H9 (cell line): ENCODE measurements at regions not wholly inside any gene's neighbourhood (a gene's known extent, or its start where the extent isn't known, plus 50 kb on each side); places are given as distances from the start of the nearest gene placed in this dataset.

Experiments
- DNase-seq: peaks from one replicate; pipeline ENCODE4 v3.0.0-alpha.2; 2017
- H2AFZ ChIP-seq: one replicate; pipeline ENCODE4 v1.6.1; 2013; ENCODE audit warnings: mild to moderate bottlenecking, low read length, control low read depth, moderate library complexity
- H2AK5ac ChIP-seq: 2 replicates; pipeline ENCODE4 v1.6.1; 2013; ENCODE audit warnings: low read length, control low read depth, mixed read lengths; ENCODE audit not compliant: insufficient read length
- H2BK120ac ChIP-seq: one replicate; pipeline ENCODE4 v1.6.1; 2013; ENCODE audit warnings: low read depth, mild to moderate bottlenecking, low read length, control low read depth, inconsistent platforms; ENCODE audit not compliant: poor library complexity, severe bottlenecking
- H2BK12ac ChIP-seq: 2 replicates; pipeline ENCODE4 v1.6.1; 2013; ENCODE audit warnings: low read length, control low read depth, mixed read lengths, low read depth; ENCODE audit not compliant: insufficient read length
- H2BK15ac ChIP-seq: 2 replicates; pipeline ENCODE4 v1.6.1; 2013; ENCODE audit warnings: low read depth, low read length, control low read depth
- H2BK20ac ChIP-seq: one replicate; pipeline ENCODE4 v1.6.1; 2013; ENCODE audit warnings: low read depth, mild to moderate bottlenecking, low read length, control low read depth, inconsistent platforms; ENCODE audit not compliant: poor library complexity, severe bottlenecking
- H2BK5ac ChIP-seq: 2 replicates; pipeline ENCODE4 v1.6.1; 2013; ENCODE audit warnings: low read length, control low read depth, mixed read lengths; ENCODE audit not compliant: insufficient read length
- H3K14ac ChIP-seq: 2 replicates; pipeline ENCODE4 v1.6.1; 2013; ENCODE audit warnings: low read length, control low read depth; ENCODE audit not compliant: insufficient read depth
- H3K18ac ChIP-seq: 2 replicates; pipeline ENCODE4 v1.6.1; 2013; ENCODE audit warnings: low read depth, mild to moderate bottlenecking, mixed read lengths, low read length, control low read depth; ENCODE audit not compliant: insufficient read length
- H3K23ac ChIP-seq: 2 replicates; pipeline ENCODE4 v1.6.1; 2013; ENCODE audit warnings: low read length, control low read depth, mixed read lengths, low read depth; ENCODE audit not compliant: insufficient read length
- H3K23me2 ChIP-seq: 2 replicates; pipeline ENCODE4 v1.6.1; 2013; ENCODE audit warnings: low read depth, mild to moderate bottlenecking, mixed read lengths, low read length, control low read depth; ENCODE audit not compliant: insufficient read length, poor library complexity, severe bottlenecking
- H3K27ac ChIP-seq: 2 replicates; pipeline ENCODE4 v1.5.1; 2013; ENCODE audit warnings: low read length, control low read depth, mixed read lengths, low read depth; ENCODE audit not compliant: insufficient read length
- H3K27me3 ChIP-seq: 2 replicates; pipeline ENCODE4 v1.6.1; 2013; ENCODE audit warnings: low read length, control low read depth, inconsistent platforms; ENCODE audit not compliant: insufficient read depth
- H3K4ac ChIP-seq: 2 replicates; pipeline ENCODE4 v1.6.1; 2013; ENCODE audit warnings: low read depth, mild to moderate bottlenecking, control low read depth, inconsistent platforms, low read length, moderate library complexity
- H3K4me1 ChIP-seq: 2 replicates; pipeline ENCODE4 v1.6.1; 2013; ENCODE audit warnings: low read length, control low read depth, inconsistent platforms; ENCODE audit not compliant: insufficient read depth
- H3K4me2 ChIP-seq: 2 replicates; pipeline ENCODE4 v1.6.1; 2013; ENCODE audit warnings: low read length, control low read depth, mixed read lengths; ENCODE audit not compliant: insufficient read length, insufficient read depth
- H3K56ac ChIP-seq: 2 replicates; pipeline ENCODE4 v1.6.1; 2013; ENCODE audit warnings: low read depth, mild to moderate bottlenecking, mixed read lengths, low read length, control low read depth; ENCODE audit not compliant: insufficient read length
- H3K79me1 ChIP-seq: 2 replicates; pipeline ENCODE4 v1.6.1; 2013; ENCODE audit warnings: low read depth, mild to moderate bottlenecking, moderate library complexity, low read length, control low read depth, inconsistent platforms; ENCODE audit not compliant: insufficient read depth, poor library complexity, severe bottlenecking
- H3K79me2 ChIP-seq: 2 replicates; pipeline ENCODE4 v1.6.1; 2013; ENCODE audit warnings: low read length, control low read depth, inconsistent platforms; ENCODE audit not compliant: insufficient read depth
- H3K9ac ChIP-seq: 2 replicates; pipeline ENCODE4 v1.6.1; 2013; ENCODE audit warnings: low read length, control low read depth, mixed read lengths; ENCODE audit not compliant: insufficient read length; ENCODE audit errors: extremely low read depth
- H3K9me3 ChIP-seq: one replicate; pipeline ENCODE4 v1.6.1; 2013; ENCODE audit warnings: low read depth, low read length, inconsistent platforms; ENCODE audit not compliant: control insufficient read depth
- H3T11ph ChIP-seq: one replicate; pipeline ENCODE4 v1.6.1; 2013; ENCODE audit warnings: mild to moderate bottlenecking, low read length, control low read depth, inconsistent platforms
- H4K20me1 ChIP-seq: one replicate; pipeline ENCODE4 v1.6.1; 2013; ENCODE audit not compliant: control insufficient read depth, insufficient read length, insufficient read depth
- H4K5ac ChIP-seq: 2 replicates; pipeline ENCODE4 v1.6.1; 2013; ENCODE audit warnings: low read depth, mild to moderate bottlenecking, mixed read lengths, low read length, control low read depth; ENCODE audit not compliant: insufficient read length
- H4K8ac ChIP-seq: replicated peaks from 2 replicates; pipeline ENCODE4 v1.6.1; 2013; ENCODE audit warnings: low read length, control low read depth, mixed read lengths, low read depth; ENCODE audit not compliant: insufficient read length
- H4K91ac ChIP-seq: 2 replicates; pipeline ENCODE4 v1.6.1; 2013; ENCODE audit warnings: low read depth, mild to moderate bottlenecking, moderate library complexity, mixed read lengths, low read length, control low read depth; ENCODE audit not compliant: insufficient read length
- H3K27ac Mint-ChIP-seq, 3 experiments: 2 replicates in 2 of 3; 3 replicates in 1 of 3; pipeline ENCODE4 v1.8.0; 2020 to 2021; ENCODE audit warnings: mixed read lengths in 3 of 3, mild to moderate bottlenecking in 1 of 3, moderate library complexity in 1 of 3
- H3K27me3 Mint-ChIP-seq: 2 replicates; pipeline ENCODE4 v1.8.0; 2021; ENCODE audit warnings: low read depth, mild to moderate bottlenecking, moderate library complexity, mixed read lengths
- H3K36me3 Mint-ChIP-seq, 3 experiments: 2 replicates in 2 of 3; 3 replicates in 1 of 3; pipeline ENCODE4 v1.8.0; 2020 to 2021; ENCODE audit warnings: low read depth in 3 of 3, mixed read lengths in 3 of 3; ENCODE audit not compliant: insufficient read depth in 1 of 3
- H3K4me1 Mint-ChIP-seq, 2 experiments: 2 replicates each; pipeline ENCODE4 v1.8.0; 2020; ENCODE audit warnings: mixed read lengths in 2 of 2
- H3K4me3 Mint-ChIP-seq, 2 experiments: 2 replicates in 1 of 2; 3 replicates in 1 of 2; pipeline ENCODE4 v1.8.0; 2020 to 2021; ENCODE audit warnings: mild to moderate bottlenecking in 2 of 2, mixed read lengths in 2 of 2, moderate library complexity in 1 of 2
- H3K9me3 Mint-ChIP-seq, 2 experiments: 2 replicates in 1 of 2; 3 replicates in 1 of 2; pipeline ENCODE4 v1.8.0; 2020; ENCODE audit warnings: mild to moderate bottlenecking in 2 of 2, mixed read lengths in 2 of 2, moderate library complexity in 1 of 2
- CTCF ChIP-seq: fragments of 200-600 bp; sonication (generic); conservative IDR thresholded peaks from 3 replicates; pipeline ENCODE4 v1.8.0; 2021; ENCODE audit warnings: antibody characterized with exemption, mild to moderate bottlenecking
- WGBS: extraction: QIAGEN DNeasy Blood & Tissue Kit; methylation state at CpG from one replicate; pipeline ENCODE4 v1.1.7; 2013; ENCODE audit warnings: missing lambda C conversion rate, low lambda C conversion rate, mixed read lengths; ENCODE audit not compliant: insufficient read length; ENCODE audit errors: extremely low coverage; 5-methylcytosine and 5-hydroxymethylcytosine counted together

GRCh38 chr6:115643762-115644161 lies 416.9 kb downstream of the FRK start:
- Histone ChIP-seq H3K56ac (no peak overlapping the region), H2AFZ (no peak overlapping the region), H3K23me2 (no peaks in the 10 kb centered on the region), H3K27me3 (no peaks in the 10 kb centered on the region), H3K9me3 (no peaks in the 10 kb centered on the region), H2BK120ac (no peak overlapping the region), H2BK20ac (no peak overlapping the region), H2AK5ac (no peak overlapping the region), H4K5ac (no peak overlapping the region), H3K23ac (no peak overlapping the region), H4K8ac (no peak overlapping the region), H3K14ac (no peak overlapping the region), H4K20me1 (no peaks in the 10 kb centered on the region), H2BK15ac (no peak overlapping the region), H3K9ac (no peak overlapping the region), H3K27ac (no peak overlapping the region), H3K4ac (no peak overlapping the region), H3K79me1 (no peaks in the 10 kb centered on the region), H3K4me1 (no peaks in the 10 kb centered on the region), H2BK5ac (no peak overlapping the region), H3K79me2 (no peaks in the 10 kb centered on the region), H3K18ac (no peak overlapping the region), H3T11ph (no peak overlapping the region), H3K4me2 (no peak overlapping the region), H4K91ac (no peak overlapping the region), H2BK12ac (no peak overlapping the region)
- no CpG with 5 or more reads among the region's 2 CpGs for WGBS
- H3K36me3 Mint-ChIP-seq, result no peaks in the 10 kb centered on the region
- no peaks in the 10 kb centered on the region for H3K4me1 Mint-ChIP-seq
- no peaks in the 10 kb centered on the region for H3K9me3 Mint-ChIP-seq
- no peaks in the 10 kb centered on the region; the same call in 1 of the 2 replicates for H3K27me3 Mint-ChIP-seq
- H3K4me3 Mint-ChIP-seq, result no peak overlapping the region
- no peak for DNase-seq
- no peak for TF ChIP-seq CTCF
- H3K27ac Mint-ChIP-seq, result no peak overlapping the region
